ENCODE measurements at regions not wholly inside any gene's neighbourhood (a gene's known extent, or its start where the extent isn't known, plus 50 kb on each side); places are given as distances from the start of the nearest gene placed in this dataset.

DNA sequence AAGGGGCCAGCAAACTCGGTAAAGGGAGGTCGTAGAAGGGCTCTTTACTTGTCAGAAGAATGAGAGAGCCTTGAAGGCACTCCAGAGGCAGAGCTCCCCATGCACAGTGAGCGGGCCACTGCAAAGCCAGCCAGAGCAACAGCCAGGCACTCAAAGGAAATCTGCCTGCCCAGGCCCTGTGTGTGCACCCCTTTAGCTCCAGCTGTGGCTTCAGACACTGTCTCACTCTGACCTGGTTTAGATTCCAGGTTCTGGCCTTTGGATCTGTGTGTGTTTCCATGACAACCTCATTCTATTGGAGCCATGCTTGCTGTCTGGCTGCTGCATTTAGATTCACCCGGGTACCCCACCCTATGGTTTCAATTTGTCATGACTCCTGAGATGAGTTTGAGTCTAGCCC, 170.3 kb downstream of the CAPZA3 start:
- intact Hi-C loops (cut with micrococcal nuclease), result no loop called here
- H3K4me3 Mint-ChIP-seq, result no peak overlapping the region
- no peak overlapping the region for H3K27ac Mint-ChIP-seq
- ChIA-PET CTCF (no interaction called here), POLR2A (no interaction called here)
- no peak for DNase-seq
- H3K4me1 Mint-ChIP-seq (ENCODE audit: low read depth), result no peaks in the 10 kb centered on the region
- H3K9me3 Mint-ChIP-seq, result peaks cover 5% of the 10 kb centered on the region
- no peaks in the 10 kb centered on the region for H3K36me3 Mint-ChIP-seq
- H3K27me3 Mint-ChIP-seq, result peaks cover 4% of the 10 kb centered on the region

DNA sequence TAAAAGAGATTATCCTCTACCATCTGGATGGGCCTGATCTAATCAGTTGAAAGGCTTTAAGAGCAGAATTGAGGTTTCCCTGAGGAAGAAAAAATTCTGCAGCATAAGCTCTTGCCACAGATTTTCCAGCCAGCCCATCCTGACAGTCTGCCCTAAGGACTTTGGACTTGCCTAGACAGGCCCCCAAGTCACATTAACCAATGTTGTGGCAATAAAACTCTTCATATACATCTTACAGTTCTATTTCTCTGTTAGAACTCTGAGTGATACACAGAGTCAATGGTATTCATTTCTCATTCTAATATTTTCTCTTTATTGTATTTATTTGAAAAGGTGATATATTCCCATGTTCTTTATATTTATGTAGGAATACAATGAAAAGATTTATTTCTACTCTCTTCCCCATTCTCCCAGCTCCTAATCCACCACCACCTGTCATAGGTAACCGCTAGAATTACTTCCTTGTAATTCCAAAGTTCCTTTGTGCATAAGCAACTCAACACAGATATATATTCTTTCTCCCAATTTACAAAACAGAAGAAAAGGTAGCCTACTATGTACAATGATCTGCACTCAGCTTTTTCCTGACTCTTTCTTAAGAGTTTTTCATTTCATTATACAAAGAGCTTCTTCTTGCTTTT, 182.1 kb downstream of the CAPZA3 start:
- intact Hi-C loops (cut with micrococcal nuclease), result no loop called here

DNA sequence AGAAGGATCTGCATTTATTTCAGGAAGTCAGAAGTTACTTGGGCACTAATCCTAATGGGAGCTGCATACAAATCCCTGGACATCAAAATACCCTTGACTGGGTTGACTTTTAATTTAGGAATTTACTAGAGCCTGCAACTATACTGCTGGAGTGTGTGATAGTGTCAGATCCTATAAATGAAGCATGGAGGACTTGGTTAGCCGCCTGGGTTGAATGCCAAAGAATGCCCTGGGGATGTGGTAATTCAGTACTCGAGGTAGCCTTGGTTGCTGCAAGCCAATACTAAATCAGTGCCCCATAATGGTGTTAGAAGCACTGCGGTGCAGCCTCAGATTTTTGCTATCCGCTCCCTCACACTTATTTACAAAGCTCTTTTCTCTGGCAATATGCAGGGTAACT, 184.9 kb downstream of the CAPZA3 start:
- no peak for DNase-seq
- H3K27me3 Mint-ChIP-seq, result peaks cover 1% of the 10 kb centered on the region
- ChIA-PET POLR2A (no interaction called here), CTCF (interaction anchor here (1.1 kb wide), 1 partner anchor 263 kb away, joined by 3 read pairs; no protein-coding TSS in a partner anchor)
- H3K4me1 Mint-ChIP-seq (ENCODE audit: low read depth), result no peaks in the 10 kb centered on the region
- H3K9me3 Mint-ChIP-seq, result no peaks in the 10 kb centered on the region
- no peak overlapping the region for H3K4me3 Mint-ChIP-seq
- H3K36me3 Mint-ChIP-seq, result no peaks in the 10 kb centered on the region
- intact Hi-C loops (cut with micrococcal nuclease), result no loop called here
- H3K27ac Mint-ChIP-seq, result no peak overlapping the region

More for the DNA sequence above, 182.1 kb downstream of the CAPZA3 start:
- no peak overlapping the region for H3K27ac Mint-ChIP-seq
- CTCF ChIA-PET, result interaction anchor here (0.7 kb wide), 1 partner anchor 414 kb away, joined by 4 read pairs; no protein-coding TSS in a partner anchor
- H3K36me3 Mint-ChIP-seq, result no peaks in the 10 kb centered on the region
- no peaks in the 10 kb centered on the region for H3K9me3 Mint-ChIP-seq
- H3K4me1 Mint-ChIP-seq (ENCODE audit: low read depth), result no peaks in the 10 kb centered on the region
- POLR2A ChIA-PET, result no interaction called here
- DNase-seq, result no peak
- peaks cover 1% of the 10 kb centered on the region for H3K27me3 Mint-ChIP-seq
- H3K4me3 Mint-ChIP-seq, result no peak overlapping the region

DNA sequence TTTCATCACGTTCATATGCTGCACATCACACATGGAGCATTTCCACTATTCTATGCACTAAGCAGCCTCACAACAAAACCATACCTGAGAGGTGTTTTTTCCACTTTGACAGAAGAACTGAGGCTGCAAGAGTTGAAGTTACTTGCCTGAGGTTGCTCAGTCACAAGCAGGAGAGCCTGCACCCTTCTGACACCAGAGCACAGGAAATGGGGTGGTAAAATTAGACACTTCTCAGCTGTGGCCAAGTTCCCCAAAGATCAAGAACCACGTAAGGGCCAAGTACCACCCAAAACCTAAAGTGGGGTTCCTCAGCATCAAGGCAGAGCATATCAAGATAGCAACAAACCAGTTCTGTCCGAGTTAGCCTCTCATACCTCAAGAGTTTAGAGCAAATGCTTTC, 185.8 kb downstream of the CAPZA3 start:
- ChIA-PET CTCF (no interaction called here), POLR2A (no interaction called here)
- intact Hi-C loops (cut with micrococcal nuclease), result no loop called here
- Mint-ChIP-seq H3K9me3 (no peaks in the 10 kb centered on the region), H3K27ac (no peak overlapping the region), H3K27me3 (peaks cover 1% of the 10 kb centered on the region), H3K4me3 (no peak overlapping the region), H3K36me3 (no peaks in the 10 kb centered on the region), H3K4me1 (ENCODE audit: low read depth) (no peaks in the 10 kb centered on the region)
- no peak for DNase-seq

DNA sequence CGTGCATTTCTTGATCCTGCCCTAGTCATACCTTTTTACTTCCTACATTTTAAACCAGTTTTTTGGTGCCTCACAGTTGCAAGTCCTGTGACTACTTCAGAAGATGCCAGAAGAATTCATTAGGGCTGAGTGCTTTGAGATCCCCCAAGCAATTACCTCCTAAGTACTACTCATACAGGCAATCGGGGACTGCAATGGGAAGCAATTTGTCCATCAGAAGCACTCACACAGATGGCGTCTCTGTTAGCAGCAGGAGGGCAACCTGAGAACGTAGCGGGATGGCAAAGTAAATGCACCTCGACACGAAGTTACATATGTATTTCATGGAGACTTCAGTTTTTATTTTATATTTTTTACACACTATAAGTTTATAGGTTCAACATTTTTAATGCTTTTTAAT, 188.3 kb downstream of the CAPZA3 start:
- H3K27ac Mint-ChIP-seq, result no peak overlapping the region
- no peaks in the 10 kb centered on the region for H3K4me1 Mint-ChIP-seq (ENCODE audit: low read depth)
- peaks cover 1% of the 10 kb centered on the region for H3K27me3 Mint-ChIP-seq
- CTCF ChIA-PET, result no interaction called here
- no peak overlapping the region for H3K4me3 Mint-ChIP-seq
- POLR2A ChIA-PET, result no interaction called here
- intact Hi-C loops (cut with micrococcal nuclease), result no loop called here
- no peak for DNase-seq
- peaks cover 7% of the 10 kb centered on the region for H3K9me3 Mint-ChIP-seq
- no peaks in the 10 kb centered on the region for H3K36me3 Mint-ChIP-seq

DNA sequence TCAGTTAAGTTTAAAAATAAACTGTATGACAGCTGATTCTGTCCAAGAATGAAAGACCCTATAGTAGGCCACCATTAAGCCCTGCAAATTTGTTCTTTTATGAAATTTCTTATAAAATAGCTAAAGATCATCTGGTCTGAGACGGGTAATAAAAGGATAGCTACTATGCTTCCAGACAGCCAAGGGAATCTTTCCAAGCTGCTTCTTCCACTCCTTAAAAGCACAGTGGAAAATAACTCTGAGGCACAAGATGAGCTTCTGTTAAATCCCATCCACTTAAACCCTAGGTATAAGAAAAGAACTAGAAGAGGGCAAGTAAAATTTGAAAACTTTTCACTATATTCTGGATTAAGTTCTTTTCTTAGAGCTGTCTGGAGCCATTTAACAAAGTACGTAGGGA, 194.3 kb downstream of the CAPZA3 start:
- no peak overlapping the region for H3K27ac Mint-ChIP-seq
- ChIA-PET POLR2A (no interaction called here), CTCF (no interaction called here)
- peaks cover 7% of the 10 kb centered on the region for H3K9me3 Mint-ChIP-seq
- H3K27me3 Mint-ChIP-seq, result peaks cover 2% of the 10 kb centered on the region
- H3K4me1 Mint-ChIP-seq (ENCODE audit: low read depth), result no peaks in the 10 kb centered on the region
- DNase-seq, result no peak
- no peaks in the 10 kb centered on the region for H3K36me3 Mint-ChIP-seq
- intact Hi-C loops (cut with micrococcal nuclease), result no loop called here
- H3K4me3 Mint-ChIP-seq, result no peak overlapping the region

DNA sequence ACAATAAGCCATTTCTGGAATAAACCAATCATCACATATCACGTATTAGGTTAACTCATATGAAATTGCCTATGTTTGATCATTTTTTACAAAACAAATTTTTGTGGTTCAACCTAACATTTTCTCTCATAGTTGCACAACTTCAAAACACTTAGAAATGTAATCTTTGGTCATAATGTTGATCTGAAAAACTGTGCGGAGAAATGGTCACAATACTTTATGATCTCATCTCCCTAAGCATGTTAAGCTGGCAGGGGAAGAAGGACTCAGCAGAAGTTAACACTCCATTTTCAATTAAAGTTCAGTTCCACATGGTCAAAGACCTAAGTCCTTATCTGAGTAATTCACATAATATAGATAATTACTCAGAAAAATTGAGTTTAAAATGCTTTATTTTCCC, 194.8 kb downstream of the CAPZA3 start:
- POLR2A ChIA-PET, result no interaction called here

DNA sequence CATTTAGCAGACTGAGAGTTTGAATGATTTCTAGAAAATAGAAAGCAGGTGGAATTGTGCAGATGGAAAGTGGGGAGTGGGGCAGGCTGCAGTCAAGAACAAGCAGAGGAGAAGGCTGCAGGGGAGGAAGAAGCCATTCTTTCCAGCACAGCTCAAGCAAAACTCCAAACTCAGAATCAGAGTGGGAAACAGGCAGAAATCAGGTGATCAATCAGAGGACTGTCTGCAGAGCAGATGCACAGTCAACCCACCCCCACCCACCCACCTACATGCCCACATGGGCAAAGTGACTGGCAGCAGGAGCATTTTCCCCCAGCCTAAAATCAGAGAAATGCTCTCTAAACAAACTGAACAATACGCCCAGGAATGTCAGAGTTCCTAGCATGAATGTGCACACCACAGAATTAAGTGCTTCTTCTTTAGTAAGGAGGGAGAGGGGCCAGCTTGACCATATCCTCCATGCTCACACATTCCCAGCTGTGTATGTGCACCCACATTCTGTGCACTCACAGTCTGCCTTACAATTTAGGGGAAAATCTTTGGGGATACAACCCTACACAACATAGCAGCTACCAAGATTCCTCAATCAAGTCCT, 194.1 kb upstream of the PLEKHA5 start:
- ChIA-PET POLR2A (no interaction called here), CTCF (no interaction called here)
- intact Hi-C loops (cut with micrococcal nuclease), result no loop called here
- no peak for DNase-seq
- Mint-ChIP-seq H3K27ac (no peak overlapping the region), H3K36me3 (no peaks in the 10 kb centered on the region), H3K9me3 (no peaks in the 10 kb centered on the region), H3K4me1 (ENCODE audit: low read depth) (no peaks in the 10 kb centered on the region), H3K27me3 (peaks cover 2% of the 10 kb centered on the region), H3K4me3 (no peak overlapping the region)

More for the DNA sequence above, 194.8 kb downstream of the CAPZA3 start:
- intact Hi-C loops (cut with micrococcal nuclease), result no loop called here
- H3K27me3 Mint-ChIP-seq, result peaks cover 2% of the 10 kb centered on the region
- CTCF ChIA-PET, result no interaction called here
- no peak for DNase-seq
- H3K36me3 Mint-ChIP-seq, result no peaks in the 10 kb centered on the region
- H3K27ac Mint-ChIP-seq, result no peak overlapping the region
- H3K4me1 Mint-ChIP-seq (ENCODE audit: low read depth), result no peaks in the 10 kb centered on the region
- H3K9me3 Mint-ChIP-seq, result peaks cover 7% of the 10 kb centered on the region
- no peak overlapping the region for H3K4me3 Mint-ChIP-seq

DNA sequence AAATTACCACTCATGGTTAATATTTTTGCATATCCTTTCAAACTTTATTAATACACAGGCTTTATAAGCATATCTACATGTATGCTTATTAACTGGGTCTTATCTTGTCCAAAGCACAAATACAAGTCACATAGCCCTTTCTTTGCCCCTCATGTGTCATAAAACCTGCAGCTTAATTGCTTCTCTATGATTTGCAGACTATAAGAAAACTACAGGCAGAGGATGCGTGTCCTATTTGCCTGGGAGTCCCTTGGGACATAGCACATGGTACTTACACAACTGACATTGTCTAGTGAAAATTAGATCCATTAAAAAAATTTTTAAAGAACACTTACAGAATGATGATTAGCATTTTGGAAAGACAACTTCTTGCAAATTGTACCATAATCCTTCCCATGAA, 190.5 kb upstream of the PLEKHA5 start:
- Mint-ChIP-seq H3K36me3 (no peaks in the 10 kb centered on the region), H3K4me3 (no peak overlapping the region), H3K9me3 (no peaks in the 10 kb centered on the region), H3K27me3 (peaks cover 2% of the 10 kb centered on the region), H3K4me1 (ENCODE audit: low read depth) (no peaks in the 10 kb centered on the region), H3K27ac (no peak overlapping the region)
- no peak for DNase-seq
- CTCF ChIA-PET, result no interaction called here
- POLR2A ChIA-PET, result no interaction called here
- intact Hi-C loops (cut with micrococcal nuclease), result no loop called here

DNA sequence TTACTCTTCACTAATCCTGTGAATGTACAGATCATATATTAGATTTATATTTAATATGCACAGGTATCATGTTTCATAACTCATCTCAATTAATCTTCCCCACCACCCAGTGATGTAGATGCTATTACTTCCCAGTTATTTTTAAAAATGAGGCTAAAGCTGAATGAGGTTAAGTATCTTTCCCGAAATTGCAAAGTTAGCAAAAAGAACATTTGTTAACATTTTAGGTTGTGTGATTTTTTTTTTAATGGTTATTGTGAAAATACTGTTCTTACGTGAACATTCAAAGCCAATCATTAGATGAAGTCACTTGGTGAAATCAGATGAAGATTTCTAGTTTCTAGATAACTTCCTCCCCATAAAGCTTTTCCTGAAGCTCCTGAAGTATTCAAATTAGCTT, 186.9 kb upstream of the PLEKHA5 start:
- no peaks in the 10 kb centered on the region for H3K27me3 Mint-ChIP-seq
- ChIA-PET CTCF (interaction anchor here (0.6 kb wide), 1 partner anchor 23 kb away, joined by 4 read pairs; no protein-coding TSS in a partner anchor), POLR2A (no interaction called here)
- no peaks in the 10 kb centered on the region for H3K4me1 Mint-ChIP-seq (ENCODE audit: low read depth)
- no peaks in the 10 kb centered on the region for H3K36me3 Mint-ChIP-seq
- H3K9me3 Mint-ChIP-seq, result no peaks in the 10 kb centered on the region
- no peak overlapping the region for H3K27ac Mint-ChIP-seq
- intact Hi-C loops (cut with micrococcal nuclease), result no loop called here
- DNase-seq, result no peak
- H3K4me3 Mint-ChIP-seq, result no peak overlapping the region

DNA sequence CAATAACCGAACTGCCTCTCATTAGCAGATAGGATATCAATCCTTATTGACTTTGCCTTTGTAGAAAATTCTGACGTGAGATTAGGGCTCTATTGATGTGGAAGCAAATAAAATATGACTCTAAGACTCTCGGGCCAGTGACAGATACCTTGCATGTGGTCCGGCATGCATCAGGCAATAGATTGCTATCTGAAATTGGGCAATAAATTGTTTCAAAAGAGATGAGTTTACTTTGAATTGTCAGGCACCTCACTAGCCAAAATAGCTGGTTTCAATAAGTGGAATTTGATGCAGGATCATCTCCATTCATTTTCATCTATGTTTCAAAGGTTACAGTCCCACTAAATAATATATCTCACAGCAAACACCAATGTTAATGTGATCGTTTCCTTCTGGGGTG, 186.3 kb upstream of the PLEKHA5 start:
- intact Hi-C loops (cut with micrococcal nuclease), result no loop called here
- H3K4me3 Mint-ChIP-seq, result no peak overlapping the region
- H3K36me3 Mint-ChIP-seq, result no peaks in the 10 kb centered on the region
- no peak overlapping the region for H3K27ac Mint-ChIP-seq
- CTCF ChIA-PET, result no interaction called here
- no peaks in the 10 kb centered on the region for H3K27me3 Mint-ChIP-seq
- no peak for DNase-seq
- H3K4me1 Mint-ChIP-seq (ENCODE audit: low read depth), result no peaks in the 10 kb centered on the region
- H3K9me3 Mint-ChIP-seq, result no peaks in the 10 kb centered on the region
- POLR2A ChIA-PET, result no interaction called here

DNA sequence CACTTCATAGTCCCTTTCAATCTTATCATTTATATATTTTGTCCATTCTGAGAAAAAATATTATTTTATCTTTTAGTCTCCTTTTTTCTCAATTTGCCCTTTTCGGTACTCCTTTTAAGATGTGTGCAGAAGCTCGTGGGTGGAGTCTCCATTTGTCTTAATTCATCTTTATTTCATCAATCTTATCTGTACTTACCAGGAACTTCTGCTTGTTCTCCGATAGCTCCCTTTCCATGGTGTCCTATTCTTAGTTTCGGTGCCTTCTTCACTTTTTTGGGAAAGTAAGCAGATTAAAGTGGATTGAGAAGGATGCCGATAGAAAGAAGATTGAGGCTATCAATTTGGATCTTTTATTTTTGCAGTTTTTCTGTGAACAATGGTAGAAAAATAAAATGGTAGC, 183.4 kb upstream of the PLEKHA5 start:
- Mint-ChIP-seq H3K27ac (no peak overlapping the region), H3K4me1 (ENCODE audit: low read depth) (no peaks in the 10 kb centered on the region), H3K27me3 (no peaks in the 10 kb centered on the region), H3K36me3 (no peaks in the 10 kb centered on the region), H3K4me3 (no peak overlapping the region), H3K9me3 (no peaks in the 10 kb centered on the region)
- no peak for DNase-seq
- intact Hi-C loops (cut with micrococcal nuclease), result no loop called here
- CTCF ChIA-PET, result no interaction called here
- POLR2A ChIA-PET, result no interaction called here

DNA sequence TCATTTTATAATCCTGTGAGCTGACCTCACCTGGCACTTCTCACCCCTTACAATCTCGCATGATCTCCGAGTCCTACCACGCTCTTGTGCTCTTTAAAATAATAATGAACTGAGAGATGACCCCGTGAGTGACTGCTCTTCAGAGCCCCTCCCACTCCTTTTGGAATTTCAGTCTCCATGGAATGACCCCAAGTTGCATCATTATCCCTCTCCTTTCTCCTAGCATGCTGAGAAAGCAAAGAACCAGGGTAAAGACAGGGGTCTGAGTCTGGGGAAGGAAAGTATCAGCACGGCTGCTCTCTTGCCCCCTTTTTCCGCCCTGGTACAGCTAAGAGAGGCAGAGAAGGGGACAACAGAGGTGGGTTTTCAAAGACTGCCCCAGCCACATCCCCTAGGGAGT, 178.3 kb upstream of the PLEKHA5 start:
- no peaks in the 10 kb centered on the region for H3K4me1 Mint-ChIP-seq (ENCODE audit: low read depth)
- POLR2A ChIA-PET, result no interaction called here

More for the DNA sequence above, 178.3 kb upstream of the PLEKHA5 start:
- Mint-ChIP-seq H3K4me3 (no peak overlapping the region), H3K27ac (no peak overlapping the region), H3K36me3 (no peaks in the 10 kb centered on the region), H3K27me3 (no peaks in the 10 kb centered on the region), H3K9me3 (no peaks in the 10 kb centered on the region)
- intact Hi-C loops (cut with micrococcal nuclease), result no loop called here
- no peak for DNase-seq
- CTCF ChIA-PET, result no interaction called here
